H1 (cell line): ENCODE measurements at regions not wholly inside any gene's neighbourhood (a gene's known extent, or its start where the extent isn't known, plus 50 kb on each side); places are given as distances from the start of the nearest gene placed in this dataset.

Source experiments
- CTCF ChIA-PET: fragments of 300-600 bp; sonication (Branson Sonifier 250); formaldehyde crosslinking; loops from one replicate; lab custom pipeline; 2021; ENCODE audit not compliant: partially characterized antibody; lab: Charles Lee
- POLR2A ChIA-PET: fragments of 300-600 bp; sonication (Branson Sonifier 250); formaldehyde crosslinking; loops from one replicate; lab custom pipeline; 2021; ENCODE audit warnings: inconsistent platforms; ENCODE audit not compliant: partially characterized antibody; lab: Charles Lee
- DNase-seq, 2 experiments: peaks; one replicate each; pipeline versions ENCODE4 v3.0.0 to v3.0.0-alpha.2; 2010 to 2022; ENCODE audit warnings: low spot score in 2 of 2, low read depth in 1 of 2, mixed read lengths in 1 of 2
- FAIRE-seq: peaks from 2 replicates; lab custom pipeline; 2011; peaks lifted over from hg19 to GRCh38; lab: Jason Lieb, UNC
- H2AFZ ChIP-seq: 2 replicates; pipeline ENCODE4 v1.8.1; 2012; ENCODE audit warnings: low read length, inconsistent platforms
- H2AK5ac ChIP-seq: 2 replicates; pipeline ENCODE4 v1.6.1; 2013; ENCODE audit warnings: low read depth, low read length
- H2BK120ac ChIP-seq: replicated peaks from 2 replicates; pipeline ENCODE3; 2013; ENCODE audit warnings: low read depth, low read length, inconsistent platforms
- H2BK12ac ChIP-seq: 2 replicates; pipeline ENCODE4 v1.6.1; 2013; ENCODE audit warnings: low read depth, low read length
- H2BK15ac ChIP-seq: 2 replicates; pipeline ENCODE4 v1.6.1; 2013; ENCODE audit warnings: low read length
- H2BK20ac ChIP-seq: 2 replicates; pipeline ENCODE4 v1.6.1; 2013; ENCODE audit warnings: low read length
- H2BK5ac ChIP-seq: 2 replicates; pipeline ENCODE4 v1.6.1; 2013; ENCODE audit warnings: low read depth, low read length
- H3K14ac ChIP-seq: 2 replicates; pipeline ENCODE4 v1.6.1; 2013; ENCODE audit warnings: inconsistent platforms; ENCODE audit not compliant: insufficient read length
- H3K18ac ChIP-seq: 2 replicates; pipeline ENCODE4 v1.6.1; 2013; ENCODE audit warnings: low read length; ENCODE audit errors: extremely low read depth
- H3K23ac ChIP-seq: 2 replicates; pipeline ENCODE4 v1.6.1; 2013; ENCODE audit warnings: inconsistent platforms; ENCODE audit not compliant: insufficient read length
- H3K23me2 ChIP-seq: 2 replicates; pipeline ENCODE4 v1.6.1; 2013; ENCODE audit warnings: low read depth, low read length
- H3K27ac ChIP-seq: 2 replicates; pipeline ENCODE4 v1.6.1; 2011; ENCODE audit warnings: low read depth, low read length, inconsistent platforms
- H3K27me3 ChIP-seq, 4 experiments: replicated peaks in 1 of 4; 1 replicate in 1 of 4; 2 replicates in 3 of 4; pipeline versions ENCODE4 v1.6.1 to v1.8.1; 2011 to 2013; ENCODE audit warnings: low read length in 3 of 4, mild to moderate bottlenecking in 3 of 4, inconsistent platforms in 2 of 4, mixed read lengths in 2 of 4, moderate library complexity in 1 of 4; ENCODE audit not compliant: control insufficient read depth in 3 of 4, insufficient read depth in 3 of 4; ENCODE audit errors: extremely low read depth in 1 of 4
- H3K36me3 ChIP-seq, 4 experiments: 2 replicates each; pipeline versions ENCODE4 v1.6.1 to v1.8.1; 2011 to 2013; ENCODE audit warnings: mild to moderate bottlenecking in 4 of 4, low read length in 3 of 4, moderate library complexity in 2 of 4, control low read depth in 1 of 4, inconsistent platforms in 1 of 4; ENCODE audit not compliant: insufficient read depth in 4 of 4, control insufficient read depth in 2 of 4
- H3K4ac ChIP-seq: replicated peaks from 2 replicates; pipeline ENCODE3; 2013; ENCODE audit warnings: low read length, low read depth, mixed read lengths, inconsistent platforms; ENCODE audit not compliant: insufficient read length
- H3K4me1 ChIP-seq, 4 experiments: replicated peaks in 1 of 4; 1 replicate in 1 of 4; 2 replicates in 3 of 4; pipeline versions ENCODE4 v1.6.1 to v1.8.1; 2011 to 2013; ENCODE audit warnings: low read length in 3 of 4, inconsistent platforms in 2 of 4, mixed read lengths in 1 of 4; ENCODE audit not compliant: insufficient read depth in 4 of 4, control insufficient read depth in 3 of 4
- H3K4me2 ChIP-seq, 2 experiments: 2 replicates each; pipeline versions ENCODE4 v1.6.1 to v1.8.1; 2011 to 2013; ENCODE audit warnings: low read depth in 2 of 2, low read length in 2 of 2, control low read depth in 1 of 2, inconsistent platforms in 1 of 2, mild to moderate bottlenecking in 1 of 2; ENCODE audit not compliant: insufficient read depth in 1 of 2
- H3K4me3 ChIP-seq, 4 experiments: fragments of 200-600, 300-600 bp in 1 of 4; sonication (generic), shearing (Covaris generic), sonication (Bioruptor Twin) in 1 of 4; 2 replicates each; pipeline versions ENCODE4 v1.5.1 to v1.8.1; 2011 to 2016; ENCODE audit warnings: low read length in 4 of 4, low read depth in 3 of 4, control low read depth in 2 of 4, inconsistent platforms in 2 of 4, mild to moderate bottlenecking in 2 of 4, mixed read lengths in 1 of 4, moderate library complexity in 1 of 4; ENCODE audit not compliant: insufficient read depth in 2 of 4; ENCODE audit errors: extremely low read depth in 1 of 4
- H3K56ac ChIP-seq: replicated peaks from 2 replicates; pipeline ENCODE3; 2013; ENCODE audit warnings: low read depth, mild to moderate bottlenecking, mixed read lengths, low read length, inconsistent platforms; ENCODE audit not compliant: insufficient read length
- H3K79me1 ChIP-seq: 2 replicates; pipeline ENCODE4 v1.6.1; 2013; ENCODE audit warnings: low read depth, low read length, control low read depth
- H3K79me2 ChIP-seq, 2 experiments: 2 replicates each; pipeline versions ENCODE4 v1.6.1 to v1.8.1; 2012 to 2013; ENCODE audit warnings: low read length in 2 of 2, mild to moderate bottlenecking in 2 of 2, inconsistent platforms in 1 of 2; ENCODE audit not compliant: insufficient read depth in 2 of 2, control insufficient read depth in 1 of 2
- H3K9ac ChIP-seq, 4 experiments: replicated peaks in 1 of 4; 1 replicate in 1 of 4; 2 replicates in 3 of 4; pipeline versions ENCODE4 v1.6.1 to v1.8.1; 2011 to 2013; ENCODE audit warnings: low read depth in 3 of 4, low read length in 3 of 4, control low read depth in 2 of 4, mild to moderate bottlenecking in 2 of 4, moderate library complexity in 2 of 4, inconsistent platforms in 1 of 4; ENCODE audit errors: extremely low read depth in 1 of 4
- H3K9me3 ChIP-seq, 2 experiments: 2 replicates each; pipeline versions ENCODE4 v1.6.1 to v1.8.1; 2012 to 2013; ENCODE audit warnings: mild to moderate bottlenecking in 2 of 2, moderate library complexity in 2 of 2, control low read depth in 1 of 2, inconsistent platforms in 1 of 2, low read depth in 1 of 2, low read length in 1 of 2, mixed read lengths in 1 of 2; ENCODE audit not compliant: insufficient read depth in 2 of 2
- H4K20me1 ChIP-seq, 2 experiments: replicated peaks in 1 of 2; 2 replicates each; pipeline versions ENCODE3 to v1.8.1; 2011 to 2013; ENCODE audit warnings: inconsistent platforms in 2 of 2, low read length in 2 of 2, mild to moderate bottlenecking in 1 of 2; ENCODE audit not compliant: insufficient read depth in 2 of 2, control insufficient read depth in 1 of 2
- H4K5ac ChIP-seq: 2 replicates; pipeline ENCODE4 v1.6.1; 2013; ENCODE audit warnings: low read length, low read depth, mixed read lengths, inconsistent platforms; ENCODE audit not compliant: insufficient read length
- H4K8ac ChIP-seq: 2 replicates; pipeline ENCODE4 v1.8.0; 2013; ENCODE audit warnings: mild to moderate bottlenecking, moderate library complexity, low read length, inconsistent platforms; ENCODE audit not compliant: insufficient read depth; ENCODE audit errors: extremely low read depth
- H4K91ac ChIP-seq: replicated peaks from 2 replicates; pipeline ENCODE3; 2013; ENCODE audit warnings: low read length, mixed read lengths, inconsistent platforms; ENCODE audit not compliant: insufficient read length
- ATF3 ChIP-seq: IDR thresholded peaks from 2 replicates; pipeline ENCODE4 v1.6.1; 2011; ENCODE audit warnings: low read depth, mild to moderate bottlenecking, low read length; ENCODE audit not compliant: insufficient read depth
- BACH1 ChIP-seq: IDR thresholded peaks from 2 replicates; pipeline ENCODE4 v1.6.1; 2012; ENCODE audit warnings: low read length, improper control_type of control experiment
- CEBPB ChIP-seq: IDR thresholded peaks from 2 replicates; pipeline ENCODE4 v1.6.1; 2012; ENCODE audit warnings: low read depth, low read length
- FOSL1 ChIP-seq: IDR thresholded peaks from 2 replicates; pipeline ENCODE4 v1.6.1; 2011; ENCODE audit warnings: mild to moderate bottlenecking, low read depth, low read length, moderate library complexity; ENCODE audit not compliant: insufficient read depth
- GABPA ChIP-seq: IDR thresholded peaks from 2 replicates; pipeline ENCODE4 v1.6.1; 2011; ENCODE audit warnings: mild to moderate bottlenecking, low read length, moderate library complexity, borderline replicate concordance; ENCODE audit not compliant: insufficient read depth
- HDAC2 ChIP-seq, 2 experiments: fragments of 300-600 bp in 1 of 2; sonication (generic) in 1 of 2; IDR thresholded peaks; 2 replicates each; pipeline ENCODE4 v1.6.1; 2011 to 2012; ENCODE audit warnings: low read depth in 2 of 2, low read length in 2 of 2, mild to moderate bottlenecking in 2 of 2, moderate library complexity in 2 of 2, borderline replicate concordance in 1 of 2, inconsistent platforms in 1 of 2
- POLR2A ChIP-seq, 2 experiments: IDR thresholded peaks; 1 replicate in 1 of 2; 2 replicates in 1 of 2; pipeline ENCODE4 v1.6.1; 2011; ENCODE audit warnings: low read depth in 2 of 2, low read length in 2 of 2, mild to moderate bottlenecking in 2 of 2; ENCODE audit errors: control extremely low read depth in 1 of 2
- POLR2AphosphoS5 ChIP-seq: IDR thresholded peaks from 2 replicates; pipeline ENCODE4 v1.6.1; 2011; ENCODE audit warnings: low read depth, low read length
- RBBP5 ChIP-seq: IDR thresholded peaks from 2 replicates; pipeline ENCODE4 v1.7.1; 2012; ENCODE audit warnings: low read depth, mild to moderate bottlenecking, inconsistent platforms, low read length, moderate library complexity, borderline replicate concordance
- SIN3A ChIP-seq, 2 experiments: IDR thresholded peaks in 1 of 2; conservative IDR thresholded peaks in 1 of 2; 2 replicates each; pipeline ENCODE4 v1.6.1; 2011 to 2012; ENCODE audit warnings: low read length in 2 of 2, improper control_type of control experiment in 1 of 2, low read depth in 1 of 2, mild to moderate bottlenecking in 1 of 2
- SP2 ChIP-seq: IDR thresholded peaks from 2 replicates; pipeline ENCODE4 v1.6.1; 2012; ENCODE audit warnings: mild to moderate bottlenecking, low read length, inconsistent platforms
- SUZ12 ChIP-seq: fragments of 200-600 bp; sonication (generic); IDR thresholded peaks from 2 replicates; pipeline ENCODE4 v1.6.1; 2012; ENCODE audit warnings: mild to moderate bottlenecking, inconsistent platforms, low read length, moderate library complexity, mixed read lengths
- TAF1 ChIP-seq: IDR thresholded peaks from 2 replicates; pipeline ENCODE4 v1.6.1; 2011; ENCODE audit warnings: mild to moderate bottlenecking, low read depth, low read length
- TEAD4 ChIP-seq: IDR thresholded peaks from 2 replicates; pipeline ENCODE4 v1.6.1; 2012; ENCODE audit warnings: low read depth, low read length, inconsistent platforms, mixed read lengths
- YY1 ChIP-seq: IDR thresholded peaks from 2 replicates; pipeline ENCODE4 v1.6.1; 2011; ENCODE audit warnings: low read depth, mild to moderate bottlenecking, low read length
- WGBS, 2 experiments: shearing (Covaris generic) in 1 of 2; methylation state at CpG; one replicate each; pipeline versions ENCODE4 v1.1.6 to v1.1.7; 2013 to 2015; ENCODE audit warnings: low lambda C conversion rate in 2 of 2, mixed read lengths in 2 of 2, inconsistent platforms in 1 of 2, low coverage in 1 of 2, missing lambda C conversion rate in 1 of 2; ENCODE audit not compliant: insufficient replicate concordance in 2 of 2, insufficient coverage in 1 of 2, insufficient read length in 1 of 2; ENCODE audit errors: extremely low coverage in 1 of 2, missing lambda C conversion rate in 1 of 2; 5-methylcytosine and 5-hydroxymethylcytosine counted together

- no peak overlapping the region for H3K4me3 ChIP-seq
- no peak overlapping the region for H3K9ac ChIP-seq
- H2BK120ac ChIP-seq = no peak overlapping the region
- POLR2A ChIA-PET = no interaction called here
- no peak overlapping the region for H2BK5ac ChIP-seq
- no peak overlapping the region for H2BK15ac ChIP-seq
- CTCF ChIA-PET = no interaction called here
- H3K23ac ChIP-seq = no peak overlapping the region
- no peaks in the 10 kb centered on the region for H3K27me3 ChIP-seq
- H4K20me1 ChIP-seq = no peaks in the 10 kb centered on the region
- no peak overlapping the region for H2BK12ac ChIP-seq
- no peaks in the 10 kb centered on the region for H3K9me3 ChIP-seq
- H2BK20ac ChIP-seq = no peak overlapping the region
- no peak overlapping the region for H2AK5ac ChIP-seq
- no peak overlapping the region for H2AFZ ChIP-seq
- H3K4ac ChIP-seq = no peak overlapping the region
- no peak overlapping the region for H4K8ac ChIP-seq
- H3K27ac ChIP-seq = no peak overlapping the region
- DNase-seq (no peak), FAIRE-seq (no peak)
- H3K23me2 ChIP-seq = no peaks in the 10 kb centered on the region
- 89% methylated on average over 2 of the region's 2 CpGs; no CpG with 5 or more reads in 1 of the 2 experiments for WGBS, 2 experiments
- no peak overlapping the region for H3K18ac ChIP-seq
- no peaks in the 10 kb centered on the region for H3K36me3 ChIP-seq
- no peaks in the 10 kb centered on the region for H3K79me1 ChIP-seq
- no peak overlapping the region for H3K56ac ChIP-seq
- no peak overlapping the region for H4K91ac ChIP-seq
- no peaks in the 10 kb centered on the region for H3K4me1 ChIP-seq
- no peak overlapping the region for H3K4me2 ChIP-seq
- no peaks in the 10 kb centered on the region for H3K79me2 ChIP-seq
- no peak overlapping the region for H3K14ac ChIP-seq
- H4K5ac ChIP-seq = no peak overlapping the region
- TF ChIP-seq SP2 (no peak), FOSL1 (no peak), TAF1 (no peak), YY1 (no peak), ATF3 (no peak), TEAD4 (no peak), GABPA (no peak), POLR2AphosphoS5 (no peak), SUZ12 (no peak), HDAC2 (IDR thresholded peaks at IDR 0.05; ENCODE audit: borderline replicate concordance in 1 of 2, low read depth in 2 of 2, low read length in 2 of 2) (no peak), RBBP5 (no peak), BACH1 (no peak), POLR2A (IDR thresholded peaks at IDR 0.05; ENCODE audit: control extremely low read depth in 1 of 2, low read depth in 2 of 2, low read length in 2 of 2) (no peak), SIN3A (conservative IDR thresholded peaks at IDR 0.05 in 1 of 2, IDR thresholded peaks at IDR 0.05 in 1 of 2; ENCODE audit: low read depth in 1 of 2, low read length in 2 of 2) (no peak), CEBPB (no peak)
Observed at GRCh38 chr9:108239696-108240321, 616.0 kb downstream of the ACTL7B start.
